Heart right ventricle (tissue), 16 donors: ENCODE measurements at regions not wholly inside any gene's neighbourhood (a gene's known extent, or its start where the extent isn't known, plus 50 kb on each side); places are given as distances from the start of the nearest gene placed in this dataset.

Experiments used
- ATAC-seq, 8 donors: fragments of 200-7000 bp; cut with Tn5 transposase; one replicate each; pipeline ENCODE4 v1.9.1; 2020; ENCODE audit warnings: mild to moderate bottlenecking in 8 of 8, moderate library complexity in 8 of 8, moderate number of reproducible peaks in 1 of 8
- DNase-seq, 2 donors: peaks; one replicate each; pipeline ENCODE4 v3.0.0-alpha.2; 2020
- H3K27ac ChIP-seq, 10 donors: fragments of 200-600 bp; sonication (generic) in 2 of 10; one replicate each; pipeline versions ENCODE4 v1.5.0 to v1.8.0; 2020 to 2022; ENCODE audit warnings: mild to moderate bottlenecking in 3 of 10
- H3K27me3 ChIP-seq, 7 donors: fragments of 200-600 bp; one replicate each; pipeline ENCODE4 v1.8.0; 2021 to 2022; ENCODE audit warnings: mild to moderate bottlenecking in 2 of 7
- H3K36me3 ChIP-seq, 9 donors: fragments of 200-600 bp; sonication (generic) in 1 of 9; one replicate each; pipeline versions ENCODE4 v1.5.0 to v1.8.0; 2020 to 2022; ENCODE audit warnings: mild to moderate bottlenecking in 2 of 9
- H3K4me1 ChIP-seq, 9 donors: fragments of 200-600 bp; sonication (generic) in 1 of 9; one replicate each; pipeline versions ENCODE4 v1.5.0 to v1.8.0; 2020 to 2022; ENCODE audit warnings: mild to moderate bottlenecking in 4 of 9
- H3K4me3 ChIP-seq, 10 donors: fragments of 200-600 bp; sonication (generic) in 2 of 10; one replicate each; pipeline versions ENCODE4 v1.5.0 to v1.8.0; 2020 to 2022; ENCODE audit warnings: mild to moderate bottlenecking in 7 of 10, moderate library complexity in 2 of 10
- H3K9me3 ChIP-seq, 11 donors: fragments of 200-600 bp in 10 of 11; sonication (generic) in 2 of 11; one replicate each; pipeline versions ENCODE4 v1.5.0 to v1.8.0; 2013 to 2022; ENCODE audit warnings: mild to moderate bottlenecking in 2 of 11, control low read depth in 1 of 11, moderate library complexity in 1 of 11
- WGBS, 2 donors: extraction: QIAGEN DNeasy Blood & Tissue Kit; methylation state at CpG; one replicate each; pipeline ENCODE4 v1.1.7; 2013; ENCODE audit warnings: inconsistent platforms in 1 of 2; 5-methylcytosine and 5-hydroxymethylcytosine counted together
- intact Hi-C, 10 donors: fragments of 100-400 bp; cut with DNase I; formaldehyde crosslinking; loops; one replicate each; pipeline versions ENCODE4 v1.11.1 to v1.14.2; 2022
- TF ChIP-seq, protein P1 (sequence below), 9 donors: fragments of 200-600 bp; sonication (generic) in 2 of 9; IDR thresholded peaks; one replicate each; pipeline versions ENCODE4 v1.5.0 to v1.8.0; 2021 to 2022; ENCODE audit warnings: antibody characterized with exemption in 9 of 9, mild to moderate bottlenecking in 5 of 9, moderate library complexity in 1 of 9
- donor health status: Arrhythmogenic right ventricular cardiomyopathy.
- donor health status: ischemic (EF 13 %, LVEDD 7.1; RV severe dilation, severe dysfunction).
- donor health status: healthy with polysubstance abuse.
- donor health status: DM: no; HTN: yes; CAD: no.
- donor health status: DM: no; HTN: no; CAD: no.
- donor health status: ischemic (EF 25% LVEDD 6.9; RV normal size, moderate dysfunction).
- donor health status: ischemic (EF 25% LVEDD 5.7; RV mildly dilated, moderate dysfunction).
- donor health status: healthy.
- donor health status: DM: yes; HTN: yes; CAD: no.
- donor health status: Ischemic cardiomyopathy.
- donor health status: ischemic (EF 35%, LVEDD 5.7; RV mildly dilated, moderate dysfunction).
- donor health status: nonischemic (EF 11% LVEDD 7.7; RV severe dilation, severe dysfunction).
- donor health status: DM: yes; HTN: yes; CAD: no.
- donor health status: PGD.
- donor health status: ischemic (EF 29% LVEDD 5.4; RV normal size, mild dysfunction).
- donor health status: nonischemic (EF 23%, LVEDD 6.1; RV moderate dilation, normal function).

DNA sequence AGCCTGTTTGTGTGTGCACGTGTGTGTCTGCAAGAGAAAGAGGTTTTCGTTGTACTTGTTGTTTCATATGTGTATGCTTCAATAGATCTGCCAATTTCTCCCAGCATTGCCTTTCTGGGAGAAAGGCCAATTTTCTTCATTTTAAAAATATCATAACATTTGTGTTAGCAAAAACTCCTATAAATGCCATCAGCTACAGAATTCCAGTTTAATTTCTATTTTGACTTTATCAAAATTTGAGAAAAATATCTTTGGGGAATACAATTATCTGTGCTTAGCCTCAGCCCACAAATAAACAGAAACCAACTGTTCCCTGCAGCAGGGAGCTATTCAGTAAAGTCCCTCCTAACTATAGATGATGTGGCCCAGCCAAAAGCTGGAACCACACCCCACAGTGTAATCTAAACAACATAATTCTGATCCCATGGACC lies 68.3 kb upstream of the MGMT start:
- intact Hi-C loops = no loop called here
- Histone ChIP-seq H3K36me3 (no peaks in the 10 kb centered on the region), H3K4me1 (peaks cover 0 to 29% (median 12%) of the 10 kb centered on the region in 9 donors), H3K27me3 (peaks cover 0 to 3% (median 0%) of the 10 kb centered on the region in 7 donors), H3K9me3 (no peaks in the 10 kb centered on the region), H3K27ac (no peak overlapping the region), H3K4me3 (no peak overlapping the region)
- TF ChIP-seq, protein P1, sequence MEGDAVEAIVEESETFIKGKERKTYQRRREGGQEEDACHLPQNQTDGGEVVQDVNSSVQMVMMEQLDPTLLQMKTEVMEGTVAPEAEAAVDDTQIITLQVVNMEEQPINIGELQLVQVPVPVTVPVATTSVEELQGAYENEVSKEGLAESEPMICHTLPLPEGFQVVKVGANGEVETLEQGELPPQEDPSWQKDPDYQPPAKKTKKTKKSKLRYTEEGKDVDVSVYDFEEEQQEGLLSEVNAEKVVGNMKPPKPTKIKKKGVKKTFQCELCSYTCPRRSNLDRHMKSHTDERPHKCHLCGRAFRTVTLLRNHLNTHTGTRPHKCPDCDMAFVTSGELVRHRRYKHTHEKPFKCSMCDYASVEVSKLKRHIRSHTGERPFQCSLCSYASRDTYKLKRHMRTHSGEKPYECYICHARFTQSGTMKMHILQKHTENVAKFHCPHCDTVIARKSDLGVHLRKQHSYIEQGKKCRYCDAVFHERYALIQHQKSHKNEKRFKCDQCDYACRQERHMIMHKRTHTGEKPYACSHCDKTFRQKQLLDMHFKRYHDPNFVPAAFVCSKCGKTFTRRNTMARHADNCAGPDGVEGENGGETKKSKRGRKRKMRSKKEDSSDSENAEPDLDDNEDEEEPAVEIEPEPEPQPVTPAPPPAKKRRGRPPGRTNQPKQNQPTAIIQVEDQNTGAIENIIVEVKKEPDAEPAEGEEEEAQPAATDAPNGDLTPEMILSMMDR (IDR thresholded peaks at IDR 0.05) = no peak
- DNase-seq (no peak), ATAC-seq (no peak)
- WGBS, 2 donors = 39 to 48% methylated on average over 2 of the region's 2 CpGs

DNA sequence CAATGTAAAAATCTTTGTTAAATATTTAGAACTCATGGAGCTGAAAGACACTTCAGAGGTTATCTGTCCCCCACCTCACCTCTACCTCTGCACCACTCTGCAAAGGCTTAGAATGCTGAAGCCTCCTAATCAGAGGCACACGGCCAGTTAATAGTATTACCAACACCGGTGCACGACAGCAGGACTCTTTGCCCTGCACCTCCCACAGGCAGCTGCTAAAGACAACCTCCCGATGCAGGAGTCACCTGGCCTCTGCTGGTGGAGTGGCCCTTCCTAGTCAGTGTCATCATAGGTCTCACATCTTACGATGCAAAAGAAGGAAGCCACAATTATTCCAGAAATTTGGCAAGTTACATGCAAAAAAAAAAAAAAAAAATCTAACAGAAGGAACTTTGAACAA lies 66.6 kb upstream of the MGMT start:
- intact Hi-C loops = no loop called here
- H3K9me3 ChIP-seq = no peaks in the 10 kb centered on the region
- H3K27me3 ChIP-seq = peaks cover 0 to 3% (median 0%) of the 10 kb centered on the region in 7 donors
- DNase-seq = no peak
- H3K36me3 ChIP-seq = no peaks in the 10 kb centered on the region
- no peak overlapping the region for H3K4me3 ChIP-seq
- no peak for ATAC-seq
- TF ChIP-seq, protein P1 (IDR thresholded peaks at IDR 0.05) = no peak
- no peak overlapping the region for H3K27ac ChIP-seq
- peaks cover 0 to 29% (median 12%) of the 10 kb centered on the region in 9 donors for H3K4me1 ChIP-seq
- 63 to 71% methylated on average over 5 of the region's 5 CpGs for WGBS, 2 donors

DNA sequence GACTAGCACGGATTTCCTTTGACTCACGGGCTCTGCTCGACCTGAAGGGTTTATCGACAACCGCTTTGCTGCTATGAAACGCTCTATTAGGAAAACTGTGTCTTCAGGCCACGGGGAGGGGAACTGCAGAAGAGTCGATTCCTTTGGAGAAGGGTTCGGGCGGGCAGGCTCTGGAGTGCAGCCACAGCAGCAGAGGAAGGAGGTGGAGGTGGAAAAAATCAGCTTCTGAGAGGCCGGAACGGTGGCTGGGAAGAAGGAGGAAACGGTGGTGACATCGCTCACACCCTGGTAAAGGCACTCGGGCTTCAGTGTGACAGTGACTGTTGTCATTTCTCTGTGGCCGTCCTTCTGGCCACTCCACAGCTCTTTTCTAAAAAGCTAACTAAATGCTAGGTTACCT lies 64.6 kb upstream of the MGMT start:
- intact Hi-C loops = no loop called here
- H3K4me1 ChIP-seq = peaks cover 0 to 20% (median 9%) of the 10 kb centered on the region in 9 donors
- TF ChIP-seq, protein P1 (IDR thresholded peaks at IDR 0.05) = no peak
- no peak for ATAC-seq
- H3K36me3 ChIP-seq = no peaks in the 10 kb centered on the region
- H3K27me3 ChIP-seq = peaks cover 0 to under 1% (median 0%) of the 10 kb centered on the region in 7 donors
- no peaks in the 10 kb centered on the region for H3K9me3 ChIP-seq
- WGBS, 2 donors = 68 to 71% methylated on average over 16 of the region's 16 CpGs
- H3K4me3 ChIP-seq = no peak overlapping the region
- DNase-seq = no peak
- H3K27ac ChIP-seq = no peak overlapping the region

DNA sequence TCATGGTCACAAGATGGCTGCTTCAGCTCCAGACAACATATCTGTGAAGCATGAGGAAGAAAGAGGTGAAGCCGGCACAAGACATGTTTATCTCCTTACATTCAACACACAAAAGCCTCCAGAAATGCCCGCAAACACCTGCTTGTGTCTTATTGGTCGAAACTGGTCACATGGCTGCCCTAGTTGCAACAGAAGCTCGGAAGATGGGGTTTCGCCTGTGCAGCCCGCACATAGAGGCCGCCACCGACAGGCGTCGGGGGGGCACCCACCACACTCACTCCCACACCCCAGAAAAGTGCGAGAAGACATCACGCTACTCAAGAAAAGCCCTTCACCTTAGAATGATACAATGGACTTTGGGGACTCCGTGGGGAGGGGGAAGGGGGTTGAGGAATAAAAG lies 63.0 kb upstream of the MGMT start:
- TF ChIP-seq, protein P1 (IDR thresholded peaks at IDR 0.05) = no peak
- DNase-seq (no peak), ATAC-seq (no peak)
- Histone ChIP-seq H3K9me3 (no peaks in the 10 kb centered on the region), H3K36me3 (no peaks in the 10 kb centered on the region), H3K4me1 (peaks cover 0 to 5% (median 0%) of the 10 kb centered on the region in 9 donors), H3K27me3 (no peaks in the 10 kb centered on the region), H3K4me3 (no peak overlapping the region), H3K27ac (no peak overlapping the region)
- intact Hi-C loops = no loop called here
- WGBS, 2 donors = 97 to 98% methylated on average over 13 of the region's 13 CpGs
